RCC 7860 (cell line): ENCODE measurements at regions not wholly inside any gene's neighbourhood (a gene's known extent, or its start where the extent isn't known, plus 50 kb on each side); places are given as distances from the start of the nearest gene placed in this dataset.
A peak's percentile ranks its signal among the peaks of the same experiment; 100 is the strongest.

ENCODE experiments used
- DNase-seq: peaks from one replicate; pipeline ENCODE4 v3.0.0-alpha.2; 2015; ENCODE audit warnings: low spot score
- FAIRE-seq: peaks from 2 replicates; lab custom pipeline; 2012; peaks lifted over from hg19 to GRCh38; lab: Jason Lieb, UNC

DNA sequence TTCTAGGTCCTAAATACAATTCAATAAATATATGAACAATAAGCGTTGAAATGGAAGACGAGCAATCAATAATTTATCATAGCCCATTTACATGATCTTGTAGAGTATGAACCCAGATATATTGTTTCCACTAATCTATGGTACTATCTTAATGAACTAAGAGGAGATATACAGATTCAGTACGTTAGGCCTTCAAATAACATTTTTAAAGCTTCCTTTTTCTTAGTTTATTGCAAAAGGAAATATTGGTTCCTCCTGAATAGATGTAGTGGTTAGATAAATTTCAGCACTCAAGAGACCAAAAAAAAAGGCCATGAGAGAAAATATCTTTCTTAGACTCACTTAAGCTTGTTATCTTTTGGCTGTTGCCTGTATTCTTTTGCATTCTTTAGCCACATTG, 147.5 kb upstream of the PITX2 start:
- FAIRE-seq (no peak), DNase-seq (no peak)

- DNase-seq (no peak), FAIRE-seq (no peak)
Measured at GRCh38 chr4:110778521-110778920, 155.6 kb upstream of the PITX2 start.

GRCh38 chr4:110780538-110780937, 157.7 kb upstream of the PITX2 start:
- DNase-seq (no peak), FAIRE-seq (no peak)

DNA sequence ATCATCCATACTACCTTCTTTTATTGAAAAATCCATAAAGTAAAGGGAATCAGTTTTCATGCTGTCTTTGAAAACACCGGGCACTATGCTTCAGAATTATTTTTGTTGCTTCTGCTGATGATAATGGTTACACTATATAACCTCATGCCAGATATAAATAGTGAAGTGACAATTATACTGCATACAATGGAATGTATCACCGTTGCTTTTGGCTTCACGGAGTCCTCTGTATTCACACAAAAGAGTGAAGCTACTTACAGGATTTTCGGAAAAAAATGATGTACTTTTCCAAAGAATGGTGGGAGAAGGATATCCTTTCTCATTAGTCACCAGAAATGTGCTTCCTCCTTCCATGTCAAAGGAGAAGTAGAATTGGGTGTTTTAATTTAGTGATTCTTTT, 159.1 kb upstream of the PITX2 start:
- FAIRE-seq = no peak
- no peak for DNase-seq

DNA sequence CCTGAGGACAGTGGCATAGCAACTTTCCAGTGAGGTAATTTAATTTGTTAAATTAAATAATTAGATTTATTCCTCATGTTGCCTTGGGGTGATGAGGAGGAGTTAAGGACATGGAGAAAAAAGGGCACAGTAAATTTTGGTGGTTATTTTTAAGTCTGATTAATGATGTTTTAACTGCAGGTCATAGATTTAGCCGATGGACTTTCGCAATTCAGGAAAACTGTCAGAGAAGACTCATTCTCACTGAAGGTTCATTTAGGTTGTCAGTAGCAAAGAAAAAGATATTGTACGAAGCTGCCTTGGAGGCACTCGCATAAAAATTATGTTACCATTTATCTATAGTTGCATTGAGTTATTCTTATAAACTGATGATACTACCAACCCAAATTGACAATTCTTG, 164.2 kb upstream of the PITX2 start:
- DNase-seq = no peak
- peak; percentile 18 for FAIRE-seq

DNA sequence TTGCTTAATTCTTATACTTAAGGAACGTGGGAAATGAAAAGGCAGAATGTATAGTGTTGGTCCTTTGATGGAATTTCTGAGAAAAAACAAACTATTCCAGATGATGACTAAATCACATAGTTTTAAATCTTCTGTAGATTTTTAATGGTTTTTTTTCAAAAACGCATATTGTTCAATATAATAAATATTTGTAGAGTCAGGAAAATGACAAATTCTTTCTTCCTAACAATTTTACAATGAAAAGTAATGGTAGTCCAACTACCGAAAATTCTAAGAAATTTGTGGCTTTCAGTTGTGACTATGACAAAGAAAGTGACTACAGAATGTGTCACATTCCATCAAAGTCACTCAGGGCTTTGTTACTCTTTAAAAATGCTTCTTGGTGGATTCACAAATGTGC, 164.8 kb upstream of the PITX2 start:
- DNase-seq = peak; percentile 24
- peak; percentile 82 for FAIRE-seq

- FAIRE-seq = no peak
- DNase-seq = no peak
Measured at GRCh38 chr4:110788302-110788701, 165.4 kb upstream of the PITX2 start.

DNA sequence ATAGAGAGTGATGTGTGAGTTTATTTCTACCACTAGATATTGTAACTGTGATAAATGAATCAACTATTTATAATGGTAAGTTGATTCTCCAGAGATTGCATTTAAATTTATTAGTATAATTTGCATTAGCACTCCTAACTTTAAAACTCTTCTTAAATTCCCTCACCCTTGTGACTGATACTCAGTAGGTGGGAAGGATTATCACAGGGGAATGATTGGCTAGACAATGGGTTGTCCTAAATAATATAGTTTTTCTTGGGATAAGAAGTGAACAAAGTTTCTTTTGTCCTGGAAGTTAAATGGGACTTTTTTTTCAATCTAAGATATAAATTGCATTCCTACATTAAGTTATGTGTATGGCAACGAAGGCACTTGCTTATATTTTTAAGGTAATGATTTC, 169.2 kb upstream of the PITX2 start:
- no peak for DNase-seq
- FAIRE-seq = no peak

- peak; percentile 59 for DNase-seq
Measured at GRCh38 chr4:110793381-110793801, 170.5 kb upstream of the PITX2 start.

GRCh38 chr4:110793890-110794554, 171.1 kb upstream of the PITX2 start:
- DNase-seq (no peak), FAIRE-seq (no peak)

More at GRCh38 chr4:110793381-110793801, 170.5 kb upstream of the PITX2 start:
- peak; percentile 77 for FAIRE-seq

GRCh38 chr4:110795971-110796370, 173.1 kb upstream of the PITX2 start:
- no peak for DNase-seq
- FAIRE-seq = no peak

- DNase-seq (no peak), FAIRE-seq (no peak)
Measured at GRCh38 chr4:110797486-110797885, 174.6 kb upstream of the PITX2 start.

DNA sequence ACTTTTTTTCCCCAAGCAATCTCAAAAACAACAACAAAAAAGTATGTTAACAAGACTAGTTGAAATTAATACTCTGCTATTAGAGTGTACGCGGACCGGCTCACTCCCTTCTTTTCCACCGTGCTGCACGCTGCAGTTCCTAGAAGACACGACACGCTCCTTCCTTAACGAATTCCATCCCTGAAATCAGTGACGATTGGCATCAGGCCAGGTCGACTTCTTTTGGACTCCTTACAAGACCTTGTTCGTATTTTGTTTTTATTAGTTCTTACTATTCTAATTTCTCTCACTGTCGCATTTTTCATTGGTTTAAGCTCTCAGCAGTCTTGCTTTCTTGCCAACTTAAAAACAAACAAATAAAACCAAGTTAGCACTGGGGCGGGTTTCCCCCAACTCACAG, 175.8 kb upstream of the PITX2 start:
- FAIRE-seq (no peak), DNase-seq (no peak)

DNA sequence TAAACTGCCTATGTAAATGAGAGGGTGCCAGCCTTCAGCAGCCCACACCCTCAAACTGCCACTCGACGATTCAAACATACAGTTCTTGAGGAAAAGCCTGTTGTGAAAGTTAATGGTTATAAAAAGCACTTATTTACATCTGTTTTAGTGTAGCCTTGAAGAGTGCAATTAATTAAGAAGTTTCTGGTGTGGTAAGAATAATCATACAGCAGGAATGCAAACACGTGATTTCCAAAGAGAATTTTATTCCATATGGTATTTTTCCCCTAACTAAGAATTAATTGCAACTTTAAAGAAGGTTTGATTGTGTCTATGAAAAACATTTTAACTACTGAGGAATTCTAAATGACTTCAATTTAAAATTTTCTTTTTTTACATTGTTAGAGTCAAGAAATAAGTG, 176.3 kb upstream of the PITX2 start:
- DNase-seq (no peak), FAIRE-seq (no peak)

- DNase-seq (no peak), FAIRE-seq (no peak)
Measured at GRCh38 chr4:110801591-110801990, 178.7 kb upstream of the PITX2 start.

- peak; percentile 89 for FAIRE-seq
- DNase-seq = peak; percentile 80
Measured at GRCh38 chr4:110808351-110808878, 185.5 kb upstream of the PITX2 start.

DNA sequence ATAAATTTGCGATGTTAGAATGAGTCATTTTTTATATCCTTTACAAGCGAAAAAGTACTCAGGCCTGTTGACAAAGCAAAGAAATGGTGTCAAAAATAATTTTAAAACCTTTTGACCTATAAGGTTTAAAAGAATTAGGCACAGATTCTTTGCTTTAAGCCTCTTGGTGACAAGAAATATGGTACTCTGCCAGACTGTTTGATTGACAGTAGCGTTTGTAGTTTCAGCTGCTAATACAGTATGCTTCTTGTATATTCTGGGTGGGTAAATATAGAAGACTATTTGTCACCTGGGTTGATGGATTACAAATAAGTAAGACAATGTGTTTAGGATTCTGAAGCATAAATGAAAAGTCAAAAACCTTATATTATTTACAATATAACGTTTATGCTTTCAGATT, 193.1 kb upstream of the PITX2 start:
- DNase-seq (no peak), FAIRE-seq (no peak)

DNA sequence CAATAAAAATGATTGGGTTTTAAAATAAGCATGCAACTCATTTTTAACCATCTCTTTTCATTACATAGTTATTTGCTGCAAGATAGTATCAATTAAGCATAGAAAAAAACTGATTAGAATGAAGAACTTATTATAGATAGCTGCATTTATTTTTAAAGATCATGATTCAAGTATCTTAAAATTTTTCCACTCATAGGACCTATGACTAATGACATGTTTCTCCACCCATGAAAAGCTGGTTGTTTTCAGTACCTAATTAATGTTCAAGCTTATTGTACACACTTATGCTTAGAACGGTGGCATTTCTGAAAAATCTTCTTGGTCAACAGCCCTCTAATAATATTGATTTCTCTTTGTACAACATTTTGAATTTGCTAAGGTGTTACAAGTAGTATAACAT, 193.5 kb upstream of the PITX2 start:
- DNase-seq = no peak
- no peak for FAIRE-seq

- DNase-seq (no peak), FAIRE-seq (no peak)
Measured at GRCh38 chr4:110821186-110821585, 198.3 kb upstream of the PITX2 start.

DNA sequence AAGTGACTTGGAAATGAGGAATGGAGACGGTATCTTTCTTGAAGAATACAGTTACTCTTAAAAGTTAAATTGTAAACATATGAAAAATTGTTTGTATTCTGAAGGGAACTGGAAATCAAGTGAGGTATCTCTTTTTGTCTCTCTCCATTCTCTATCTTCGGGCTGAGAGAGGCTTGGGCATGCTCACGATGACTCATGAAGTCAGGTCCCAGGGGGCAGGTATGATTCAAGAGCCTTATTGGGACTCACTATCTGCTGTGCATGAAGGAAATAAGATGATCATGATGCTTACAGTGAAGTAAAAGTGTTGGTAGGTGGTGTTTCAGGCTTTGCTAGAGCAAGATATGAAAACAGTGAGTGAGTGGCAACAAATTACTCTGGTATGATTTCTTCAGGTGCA, 200.4 kb upstream of the PITX2 start:
- FAIRE-seq = no peak

GRCh38 chr4:110824344-110824743, 201.5 kb upstream of the PITX2 start:
- DNase-seq (no peak), FAIRE-seq (no peak)

More for the DNA sequence above, 200.4 kb upstream of the PITX2 start:
- DNase-seq = peak; percentile 17

GRCh38 chr4:110826656-110827055, 203.8 kb upstream of the PITX2 start:
- DNase-seq = no peak
- no peak for FAIRE-seq

DNA sequence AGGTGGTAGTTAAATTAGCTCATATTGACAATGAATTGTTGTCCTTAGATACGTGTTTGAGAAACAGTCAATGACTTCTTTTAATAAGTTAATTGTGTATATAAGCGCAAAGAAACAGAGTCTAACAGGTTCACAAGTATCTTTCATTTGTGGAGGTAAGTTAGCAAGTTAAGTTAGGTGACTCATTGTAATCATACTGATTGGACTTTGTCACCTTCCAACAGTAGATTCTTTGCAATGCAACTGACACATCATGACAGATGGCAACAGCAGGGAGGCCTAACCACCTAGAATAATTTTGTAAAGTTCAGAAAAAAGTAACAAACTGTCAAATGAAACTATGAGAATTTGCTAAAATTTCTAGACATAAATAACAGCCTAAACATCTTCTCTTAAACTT, 207.6 kb upstream of the PITX2 start:
- FAIRE-seq = no peak

More for the DNA sequence above, 207.6 kb upstream of the PITX2 start:
- DNase-seq = no peak
